GM12878 (cell line): ENCODE measurements at regions not wholly inside any gene's neighbourhood (a gene's known extent, or its start where the extent isn't known, plus 50 kb on each side); places are given as distances from the start of the nearest gene placed in this dataset.

ENCODE experiments used
- BMI1 ChIP-seq: fragments of 450-650 bp; IDR thresholded peaks from 2 replicates; pipeline ENCODE4 v1.6.1; 2016; ENCODE audit warnings: mild to moderate bottlenecking, moderate library complexity, borderline replicate concordance
- CBX5 ChIP-seq: sonication (generic); IDR thresholded peaks from 2 replicates; pipeline ENCODE4 v1.6.1; 2016; ENCODE audit warnings: low read depth, moderate library complexity, mild to moderate bottlenecking, inconsistent platforms
- CTCF ChIP-seq, 3 experiments: IDR thresholded peaks in 2 of 3; conservative IDR thresholded peaks in 1 of 3; 2 replicates each; pipeline ENCODE4 v1.5.1; 2011; ENCODE audit warnings: low read depth in 3 of 3, low read length in 3 of 3, mild to moderate bottlenecking in 3 of 3, control low read depth in 2 of 3, moderate library complexity in 2 of 3, inconsistent platforms in 1 of 3, mixed read lengths in 1 of 3; ENCODE audit not compliant: control insufficient read depth in 2 of 3, insufficient read depth in 1 of 3; ENCODE audit errors: extremely low read depth in 1 of 3
- EZH2 ChIP-seq: IDR thresholded peaks from 2 replicates; pipeline ENCODE4 v1.6.1; 2012; ENCODE audit warnings: low read depth, mild to moderate bottlenecking, control low read depth, inconsistent platforms, low read length, borderline replicate concordance; ENCODE audit not compliant: control insufficient read depth
- HDGF ChIP-seq: fragments of 450-650 bp; IDR thresholded peaks from 2 replicates; pipeline ENCODE4 v1.6.1; 2016; ENCODE audit warnings: antibody characterized with exemption
- MXI1 ChIP-seq: fragments of 150-350 bp; IDR thresholded peaks from 2 replicates; pipeline ENCODE4 v1.6.1; 2011; ENCODE audit warnings: low read depth, mild to moderate bottlenecking, inconsistent platforms, low read length, improper control_type of control experiment
- NFYB ChIP-seq: IDR thresholded peaks from 2 replicates; pipeline ENCODE4 v1.6.1; 2011; ENCODE audit warnings: low read depth, mild to moderate bottlenecking, low read length, improper control_type of control experiment, moderate library complexity; ENCODE audit not compliant: insufficient read depth
- POLR2A ChIP-seq: IDR thresholded peaks from 2 replicates; pipeline ENCODE4 v1.6.1; 2011; ENCODE audit warnings: low read depth, mild to moderate bottlenecking, low read length
- POLR2AphosphoS5 ChIP-seq: IDR thresholded peaks from 2 replicates; pipeline ENCODE4 v1.6.1; 2011; ENCODE audit warnings: mild to moderate bottlenecking, low read length, inconsistent platforms
- RFX5 ChIP-seq: IDR thresholded peaks from 2 replicates; pipeline ENCODE4 v1.6.1; 2011; ENCODE audit warnings: low read depth, low read length, improper control_type of control experiment
- SMC3 ChIP-seq: IDR thresholded peaks from 2 replicates; pipeline ENCODE4 v1.6.1; 2011; ENCODE audit warnings: low read length, improper control_type of control experiment, borderline replicate concordance
- TAF1 ChIP-seq: IDR thresholded peaks from 2 replicates; pipeline ENCODE4 v1.6.1; 2011; ENCODE audit warnings: mild to moderate bottlenecking, low read depth, low read length, borderline replicate concordance
- ZNF274 ChIP-seq: IDR thresholded peaks from one replicate; pipeline ENCODE4 v1.8.0; 2011; ENCODE audit not compliant: insufficient read length, insufficient read depth

GRCh38 chr19:31408460-31409124 lies 59.4 kb upstream of the TSHZ3 start:
- TF ChIP-seq CTCF (IDR thresholded peaks at IDR 0.05 in 2 of 3, conservative IDR thresholded peaks at IDR 0.05 in 1 of 3; ENCODE audit: control insufficient read depth in 2 of 3, extremely low read depth in 1 of 3, insufficient read depth in 1 of 3, low read depth in 3 of 3, low read length in 3 of 3), result no peak
- no peak for TF ChIP-seq EZH2
- TF ChIP-seq TAF1, result no peak
- no peak for TF ChIP-seq RFX5
- no peak for TF ChIP-seq SMC3
- no peak for TF ChIP-seq BMI1
- no peak for TF ChIP-seq ZNF274
- TF ChIP-seq HDGF, result no peak
- no peak for TF ChIP-seq NFYB
- no peak for TF ChIP-seq POLR2A
- no peak for TF ChIP-seq MXI1
- TF ChIP-seq CBX5, result no peak
- TF ChIP-seq POLR2AphosphoS5, result no peak
